ENCODE measurements at regions not wholly inside any gene's neighbourhood (a gene's known extent, or its start where the extent isn't known, plus 50 kb on each side); places are given as distances from the start of the nearest gene placed in this dataset.

DNA sequence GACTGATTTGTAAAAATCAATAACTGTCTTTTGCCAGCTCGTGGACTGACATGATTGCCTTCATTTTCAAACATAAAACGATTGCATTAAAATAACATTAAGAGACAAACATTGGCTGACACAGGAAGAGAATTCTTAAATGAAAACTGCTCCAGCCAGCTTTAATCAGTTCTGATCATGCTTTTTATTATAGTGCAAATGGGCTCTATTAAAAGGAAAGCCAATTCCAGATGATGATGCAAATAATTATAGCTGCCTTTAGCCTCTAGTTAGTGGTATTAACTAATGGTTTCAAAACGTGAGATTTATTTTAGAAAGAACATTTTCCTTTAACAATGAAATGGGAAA is 301.8 kb upstream of the UBE2E3 start:
- Histone ChIP-seq H3K9me2 (no peaks in the 10 kb centered on the region), H3K4me1 (ENCODE audit: control insufficient read depth in 1 of 2, insufficient read depth in 2 of 2, low read depth in 1 of 2, low read length in 1 of 2) (no peaks in the 10 kb centered on the region), H3K9me3 (no peaks in the 10 kb centered on the region), H3K36me3 (replicated peaks in 1 of 2; ENCODE audit: control insufficient read depth in 1 of 2, insufficient read depth in 2 of 2, low read length in 1 of 2) (no peaks in the 10 kb centered on the region), H2AFZ (ENCODE audit: low read depth) (no peak overlapping the region), H3K27ac (ENCODE audit: low read depth in 2 of 2, low read length in 1 of 2) (no peak overlapping the region), H3K4me3 (ENCODE audit: low read depth in 2 of 2, low read length in 1 of 2) (no peak overlapping the region), H4K20me1 (ENCODE audit: insufficient read depth) (no peaks in the 10 kb centered on the region), H3K27me3 (ENCODE audit: insufficient read depth) (no peaks in the 10 kb centered on the region), H3K79me2 (ENCODE audit: insufficient read depth) (no peaks in the 10 kb centered on the region), H3K4me2 (no peak overlapping the region), H3K9ac (no peak overlapping the region), H3F3A (replicated peaks; ENCODE audit: insufficient read depth) (no peaks in the 10 kb centered on the region)
- TF ChIP-seq, protein P1, sequence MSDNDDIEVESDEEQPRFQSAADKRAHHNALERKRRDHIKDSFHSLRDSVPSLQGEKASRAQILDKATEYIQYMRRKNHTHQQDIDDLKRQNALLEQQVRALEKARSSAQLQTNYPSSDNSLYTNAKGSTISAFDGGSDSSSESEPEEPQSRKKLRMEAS (IDR thresholded peaks at IDR 0.05; ENCODE audit: low read depth) = no peak
- TF ChIP-seq EP300 (IDR thresholded peaks at IDR 0.05; ENCODE audit: borderline replicate concordance in 1 of 2, low read depth in 1 of 2, low read length in 1 of 2) (no peak), PBX3 (IDR thresholded peaks at IDR 0.05) (no peak), SMC3 (IDR thresholded peaks at IDR 0.05; ENCODE audit: low read depth, low read length) (no peak), CTCF (IDR thresholded peaks at IDR 0.05) (no peak), TEAD4 (IDR thresholded peaks at IDR 0.05; ENCODE audit: borderline replicate concordance, insufficient read depth) (no peak), GATA2 (CRISPR knock-in tag; IDR thresholded peaks at IDR 0.05) (no peak), POLR2AphosphoS5 (IDR thresholded peaks at IDR 0.05; ENCODE audit: low read depth, low read length) (no peak), RXRA (IDR thresholded peaks at IDR 0.05; ENCODE audit: borderline replicate concordance, low read depth) (no peak), USF1 (IDR thresholded peaks at IDR 0.05; ENCODE audit: borderline replicate concordance, low read depth) (no peak), JUND (IDR thresholded peaks at IDR 0.05) (no peak), RCOR1 (IDR thresholded peaks at IDR 0.05; ENCODE audit: low read length) (no peak)
- ChIA-PET CTCF (no interaction called here), POLR2A (no interaction called here)
- DNase-seq = no peak
- WGBS (ENCODE audit: low lambda C conversion rate) = 47% methylated on average over 3 of the region's 3 CpGs

GRCh38 chr2:180677930-180678624 is 302.3 kb upstream of the UBE2E3 start:
- Histone ChIP-seq H3K27me3 (ENCODE audit: insufficient read depth) (no peaks in the 10 kb centered on the region), H2AFZ (ENCODE audit: low read depth) (no peak overlapping the region), H3K27ac (ENCODE audit: low read depth in 2 of 2, low read length in 1 of 2) (no peak overlapping the region), H3K9me3 (no peaks in the 10 kb centered on the region), H4K20me1 (ENCODE audit: insufficient read depth) (no peaks in the 10 kb centered on the region), H3K9me2 (no peaks in the 10 kb centered on the region), H3K4me1 (ENCODE audit: control insufficient read depth in 1 of 2, insufficient read depth in 2 of 2, low read depth in 1 of 2, low read length in 1 of 2) (no peaks in the 10 kb centered on the region), H3K36me3 (replicated peaks in 1 of 2; ENCODE audit: control insufficient read depth in 1 of 2, insufficient read depth in 2 of 2, low read length in 1 of 2) (no peaks in the 10 kb centered on the region), H3K79me2 (ENCODE audit: insufficient read depth) (no peaks in the 10 kb centered on the region), H3K4me3 (ENCODE audit: low read depth in 2 of 2, low read length in 1 of 2) (no peak overlapping the region), H3K4me2 (no peak overlapping the region), H3F3A (replicated peaks; ENCODE audit: insufficient read depth) (no peaks in the 10 kb centered on the region), H3K9ac (no peak overlapping the region)
- POLR2A ChIA-PET = no interaction called here
- CTCF ChIA-PET = no interaction called here
- whole genome bisulfite sequencing (ENCODE audit: low lambda C conversion rate) = 84% methylated on average over 3 of the region's 3 CpGs
- DNase-seq = no peak
- TF ChIP-seq FOXJ3 (CRISPR knock-in tag; IDR thresholded peaks at IDR 0.05) (no peak), JUND (IDR thresholded peaks at IDR 0.05) (no peak), SIN3A (IDR thresholded peaks at IDR 0.05; ENCODE audit: borderline replicate concordance, low read depth, low read length) (no peak)
- TF ChIP-seq, protein P2, sequence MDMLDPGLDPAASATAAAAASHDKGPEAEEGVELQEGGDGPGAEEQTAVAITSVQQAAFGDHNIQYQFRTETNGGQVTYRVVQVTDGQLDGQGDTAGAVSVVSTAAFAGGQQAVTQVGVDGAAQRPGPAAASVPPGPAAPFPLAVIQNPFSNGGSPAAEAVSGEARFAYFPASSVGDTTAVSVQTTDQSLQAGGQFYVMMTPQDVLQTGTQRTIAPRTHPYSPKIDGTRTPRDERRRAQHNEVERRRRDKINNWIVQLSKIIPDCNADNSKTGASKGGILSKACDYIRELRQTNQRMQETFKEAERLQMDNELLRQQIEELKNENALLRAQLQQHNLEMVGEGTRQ (IDR thresholded peaks at IDR 0.05; ENCODE audit: borderline replicate concordance, low read depth, low read length) = no peak
- TF ChIP-seq, protein P3, sequence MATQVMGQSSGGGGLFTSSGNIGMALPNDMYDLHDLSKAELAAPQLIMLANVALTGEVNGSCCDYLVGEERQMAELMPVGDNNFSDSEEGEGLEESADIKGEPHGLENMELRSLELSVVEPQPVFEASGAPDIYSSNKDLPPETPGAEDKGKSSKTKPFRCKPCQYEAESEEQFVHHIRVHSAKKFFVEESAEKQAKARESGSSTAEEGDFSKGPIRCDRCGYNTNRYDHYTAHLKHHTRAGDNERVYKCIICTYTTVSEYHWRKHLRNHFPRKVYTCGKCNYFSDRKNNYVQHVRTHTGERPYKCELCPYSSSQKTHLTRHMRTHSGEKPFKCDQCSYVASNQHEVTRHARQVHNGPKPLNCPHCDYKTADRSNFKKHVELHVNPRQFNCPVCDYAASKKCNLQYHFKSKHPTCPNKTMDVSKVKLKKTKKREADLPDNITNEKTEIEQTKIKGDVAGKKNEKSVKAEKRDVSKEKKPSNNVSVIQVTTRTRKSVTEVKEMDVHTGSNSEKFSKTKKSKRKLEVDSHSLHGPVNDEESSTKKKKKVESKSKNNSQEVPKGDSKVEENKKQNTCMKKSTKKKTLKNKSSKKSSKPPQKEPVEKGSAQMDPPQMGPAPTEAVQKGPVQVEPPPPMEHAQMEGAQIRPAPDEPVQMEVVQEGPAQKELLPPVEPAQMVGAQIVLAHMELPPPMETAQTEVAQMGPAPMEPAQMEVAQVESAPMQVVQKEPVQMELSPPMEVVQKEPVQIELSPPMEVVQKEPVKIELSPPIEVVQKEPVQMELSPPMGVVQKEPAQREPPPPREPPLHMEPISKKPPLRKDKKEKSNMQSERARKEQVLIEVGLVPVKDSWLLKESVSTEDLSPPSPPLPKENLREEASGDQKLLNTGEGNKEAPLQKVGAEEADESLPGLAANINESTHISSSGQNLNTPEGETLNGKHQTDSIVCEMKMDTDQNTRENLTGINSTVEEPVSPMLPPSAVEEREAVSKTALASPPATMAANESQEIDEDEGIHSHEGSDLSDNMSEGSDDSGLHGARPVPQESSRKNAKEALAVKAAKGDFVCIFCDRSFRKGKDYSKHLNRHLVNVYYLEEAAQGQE (IDR thresholded peaks at IDR 0.05; ENCODE audit: low read depth, low read length) = no peak

All from SK-N-SH (cell line).